C4-2B (cell line): ENCODE measurements at regions not wholly inside any gene's neighbourhood (a gene's known extent, or its start where the extent isn't known, plus 50 kb on each side); places are given as distances from the start of the nearest gene placed in this dataset.

Experiments
- CTCF ChIP-seq: fragments of 450-650 bp; conservative IDR thresholded peaks from 2 replicates; pipeline ENCODE4 v1.5.1; 2017; ENCODE audit warnings: mild to moderate bottlenecking
- ZFX ChIP-seq: fragments of 450-650 bp; IDR thresholded peaks from 2 replicates; pipeline ENCODE4 v1.6.1; 2017

DNA sequence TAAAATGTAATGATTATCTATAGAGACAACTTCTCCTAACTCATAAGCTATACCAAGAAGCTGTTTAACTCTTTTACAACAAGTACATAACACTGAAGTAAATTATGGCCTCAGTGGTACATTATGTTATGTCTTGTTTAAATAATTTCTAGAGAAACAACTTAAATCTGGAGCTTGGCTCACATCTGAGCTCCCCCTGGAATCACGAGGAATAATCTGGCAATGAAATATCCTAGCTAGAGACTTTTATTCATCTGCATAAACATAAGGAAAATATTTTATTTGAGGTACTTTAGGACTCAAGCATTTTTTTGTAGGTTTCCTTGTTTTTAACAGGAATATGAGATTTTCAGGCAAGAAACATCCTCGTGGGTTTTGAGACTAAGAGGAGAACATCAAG is 354.7 kb upstream of the SLC7A11 start:
- TF ChIP-seq CTCF = no peak
- TF ChIP-seq ZFX = no peak
